ENCODE measurements at regions not wholly inside any gene's neighbourhood (a gene's known extent, or its start where the extent isn't known, plus 50 kb on each side); places are given as distances from the start of the nearest gene placed in this dataset.

- TF ChIP-seq ZNF274 (IDR thresholded peaks at IDR 0.05; ENCODE audit: borderline replicate concordance, extremely low read depth, low read length) (no peak), CTCF (IDR thresholded peaks at IDR 0.05; ENCODE audit: control extremely low read depth in 1 of 3, insufficient read depth in 1 of 3, low read depth in 1 of 3, low read length in 3 of 3) (no peak), GTF2F1 (IDR thresholded peaks at IDR 0.05; ENCODE audit: borderline replicate concordance, low read depth, low read length) (no peak), EZH2 (IDR thresholded peaks at IDR 0.05; ENCODE audit: low read depth, low read length, severe bottlenecking) (no peak), TEAD4 (IDR thresholded peaks at IDR 0.05; ENCODE audit: low read depth, low read length) (no peak), POLR2AphosphoS5 (IDR thresholded peaks at IDR 0.05; ENCODE audit: low read depth, low read length) (no peak)
These were observed 653.8 kb upstream of the RIOK2 start for GRCh38 chr5:97836816-97837215.

All from H1 (cell line).